DND-41 (cell line): ENCODE measurements at regions not wholly inside any gene's neighbourhood (a gene's known extent, or its start where the extent isn't known, plus 50 kb on each side); places are given as distances from the start of the nearest gene placed in this dataset.

Experiments
- ATAC-seq: fragments of 200-7000 bp; cut with Tn5 transposase; 3 replicates; pipeline ENCODE4 v1.9.1; 2021; ENCODE audit warnings: low read depth; ENCODE audit not compliant: insufficient read depth
- DNase-seq: peaks from one replicate; pipeline ENCODE4 v3.0.0-alpha.2; 2020
- H2AFZ ChIP-seq: 2 replicates; pipeline ENCODE4 v1.6.0; 2012; ENCODE audit warnings: low read depth, low read length
- H3K27ac ChIP-seq: 2 replicates; pipeline ENCODE4 v1.5.1; 2012; ENCODE audit warnings: low read length, inconsistent platforms
- H3K27me3 ChIP-seq: fragments of 200-600 bp; sonication (generic); 2 replicates; pipeline ENCODE4 v1.6.0; 2012; ENCODE audit warnings: low read length, mild to moderate bottlenecking, inconsistent platforms; ENCODE audit not compliant: insufficient read depth, poor library complexity
- H3K36me3 ChIP-seq: 2 replicates; pipeline ENCODE4 v1.5.1; 2012; ENCODE audit warnings: low read length, inconsistent platforms; ENCODE audit not compliant: insufficient read depth
- H3K4me1 ChIP-seq: 2 replicates; pipeline ENCODE4 v1.5.1; 2012; ENCODE audit warnings: mild to moderate bottlenecking, low read length; ENCODE audit not compliant: insufficient read depth
- H3K4me2 ChIP-seq: 2 replicates; pipeline ENCODE4 v1.6.0; 2012; ENCODE audit warnings: mild to moderate bottlenecking, moderate library complexity, low read length, inconsistent platforms; ENCODE audit not compliant: insufficient read depth
- H3K4me3 ChIP-seq, 2 experiments: fragments of 200-600 bp in 1 of 2; shearing (Covaris generic) in 1 of 2; 2 replicates each; pipeline ENCODE4 v1.5.1; 2012 to 2016; ENCODE audit warnings: inconsistent platforms in 2 of 2, low read length in 2 of 2, mild to moderate bottlenecking in 2 of 2, low read depth in 1 of 2, moderate library complexity in 1 of 2
- H3K79me2 ChIP-seq: 2 replicates; pipeline ENCODE4 v1.6.0; 2012; ENCODE audit warnings: low read length, inconsistent platforms; ENCODE audit not compliant: insufficient read depth
- H3K9ac ChIP-seq: 2 replicates; pipeline ENCODE4 v1.6.0; 2012; ENCODE audit warnings: low read depth, mild to moderate bottlenecking, inconsistent platforms, low read length, moderate library complexity
- H3K9me3 ChIP-seq: 2 replicates; pipeline ENCODE4 v1.5.1; 2012; ENCODE audit warnings: low read length, moderate library complexity, mild to moderate bottlenecking, inconsistent platforms; ENCODE audit not compliant: insufficient read depth, severe bottlenecking
- H4K20me1 ChIP-seq: 2 replicates; pipeline ENCODE4 v1.6.0; 2012; ENCODE audit warnings: low read length; ENCODE audit not compliant: insufficient read depth
- EZH2 ChIP-seq: IDR thresholded peaks from 3 replicates; pipeline ENCODE4 v1.6.1; 2012; ENCODE audit warnings: borderline replicate concordance, low read depth, mild to moderate bottlenecking, moderate library complexity, low read length, inconsistent platforms; ENCODE audit not compliant: severe bottlenecking
- TF ChIP-seq, protein P1 (sequence below): IDR thresholded peaks from 2 replicates; pipeline ENCODE4 v1.5.1; 2012; ENCODE audit warnings: borderline replicate concordance, low read length, moderate library complexity, mild to moderate bottlenecking; ENCODE audit not compliant: poor library complexity, severe bottlenecking; ENCODE audit errors: extremely low read depth

DNA sequence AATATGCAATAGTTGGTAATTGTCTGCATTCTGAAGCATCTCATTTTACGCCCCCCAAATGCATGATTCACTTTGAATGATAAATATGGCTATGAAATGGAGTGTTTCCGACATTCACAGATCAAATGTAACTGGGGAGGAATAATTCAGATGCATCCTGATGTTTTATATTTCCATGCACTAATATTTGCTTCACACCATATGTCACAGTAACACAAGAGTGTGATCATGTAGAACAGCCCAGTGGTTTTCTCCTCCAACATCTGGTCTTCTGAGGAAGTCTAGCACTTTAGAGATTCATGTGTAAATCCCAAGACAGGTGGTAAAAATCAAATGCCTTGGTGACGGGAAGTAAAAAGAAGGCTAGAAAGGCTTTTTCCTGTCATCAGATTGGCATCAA lies 273.1 kb downstream of the DIO2 start:
- DNase-seq (no peak), ATAC-seq (no peak)
- H3K4me2 ChIP-seq, result no peak overlapping the region
- no peaks in the 10 kb centered on the region for H3K4me1 ChIP-seq
- no peak overlapping the region for H3K4me3 ChIP-seq
- no peaks in the 10 kb centered on the region for H3K9me3 ChIP-seq
- no peaks in the 10 kb centered on the region for H4K20me1 ChIP-seq
- TF ChIP-seq EZH2, result no peak
- TF ChIP-seq, protein P1, sequence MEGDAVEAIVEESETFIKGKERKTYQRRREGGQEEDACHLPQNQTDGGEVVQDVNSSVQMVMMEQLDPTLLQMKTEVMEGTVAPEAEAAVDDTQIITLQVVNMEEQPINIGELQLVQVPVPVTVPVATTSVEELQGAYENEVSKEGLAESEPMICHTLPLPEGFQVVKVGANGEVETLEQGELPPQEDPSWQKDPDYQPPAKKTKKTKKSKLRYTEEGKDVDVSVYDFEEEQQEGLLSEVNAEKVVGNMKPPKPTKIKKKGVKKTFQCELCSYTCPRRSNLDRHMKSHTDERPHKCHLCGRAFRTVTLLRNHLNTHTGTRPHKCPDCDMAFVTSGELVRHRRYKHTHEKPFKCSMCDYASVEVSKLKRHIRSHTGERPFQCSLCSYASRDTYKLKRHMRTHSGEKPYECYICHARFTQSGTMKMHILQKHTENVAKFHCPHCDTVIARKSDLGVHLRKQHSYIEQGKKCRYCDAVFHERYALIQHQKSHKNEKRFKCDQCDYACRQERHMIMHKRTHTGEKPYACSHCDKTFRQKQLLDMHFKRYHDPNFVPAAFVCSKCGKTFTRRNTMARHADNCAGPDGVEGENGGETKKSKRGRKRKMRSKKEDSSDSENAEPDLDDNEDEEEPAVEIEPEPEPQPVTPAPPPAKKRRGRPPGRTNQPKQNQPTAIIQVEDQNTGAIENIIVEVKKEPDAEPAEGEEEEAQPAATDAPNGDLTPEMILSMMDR, result no peak
- H3K27ac ChIP-seq, result no peak overlapping the region
- no peak overlapping the region for H3K9ac ChIP-seq
- H3K79me2 ChIP-seq, result no peaks in the 10 kb centered on the region
- no peaks in the 10 kb centered on the region for H3K36me3 ChIP-seq
- no peak overlapping the region for H2AFZ ChIP-seq
- H3K27me3 ChIP-seq, result peaks cover 3% of the 10 kb centered on the region

DNA sequence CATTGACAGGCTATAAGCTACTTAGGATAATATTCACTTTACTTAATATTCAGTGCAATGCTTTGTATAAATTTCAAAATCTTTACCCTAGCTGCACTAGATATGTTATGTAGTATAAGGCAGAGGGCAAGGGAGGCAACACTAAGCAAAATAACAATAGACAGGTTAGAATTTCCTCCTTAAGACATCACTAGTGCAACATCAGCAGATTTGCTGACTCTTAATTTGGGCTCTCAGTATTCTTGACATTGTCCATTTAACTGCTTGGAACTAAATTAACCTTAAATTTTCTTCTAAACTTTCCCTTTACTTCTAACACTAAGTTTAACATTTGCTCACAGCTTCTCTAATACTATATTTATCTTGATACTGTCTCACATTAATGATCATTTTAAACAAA lies 273.9 kb downstream of the DIO2 start:
- no peak overlapping the region for H3K27ac ChIP-seq
- H3K9ac ChIP-seq, result no peak overlapping the region
- ATAC-seq (no peak), DNase-seq (no peak)
- H3K4me3 ChIP-seq, result no peak overlapping the region
- TF ChIP-seq, protein P1, result no peak
- no peak for TF ChIP-seq EZH2
- no peak overlapping the region for H3K4me2 ChIP-seq
- H4K20me1 ChIP-seq, result no peaks in the 10 kb centered on the region
- H3K4me1 ChIP-seq, result no peaks in the 10 kb centered on the region
- no peaks in the 10 kb centered on the region for H3K79me2 ChIP-seq
- no peaks in the 10 kb centered on the region for H3K36me3 ChIP-seq
- peaks cover 3% of the 10 kb centered on the region for H3K27me3 ChIP-seq
- H2AFZ ChIP-seq, result no peak overlapping the region
- H3K9me3 ChIP-seq, result no peaks in the 10 kb centered on the region

DNA sequence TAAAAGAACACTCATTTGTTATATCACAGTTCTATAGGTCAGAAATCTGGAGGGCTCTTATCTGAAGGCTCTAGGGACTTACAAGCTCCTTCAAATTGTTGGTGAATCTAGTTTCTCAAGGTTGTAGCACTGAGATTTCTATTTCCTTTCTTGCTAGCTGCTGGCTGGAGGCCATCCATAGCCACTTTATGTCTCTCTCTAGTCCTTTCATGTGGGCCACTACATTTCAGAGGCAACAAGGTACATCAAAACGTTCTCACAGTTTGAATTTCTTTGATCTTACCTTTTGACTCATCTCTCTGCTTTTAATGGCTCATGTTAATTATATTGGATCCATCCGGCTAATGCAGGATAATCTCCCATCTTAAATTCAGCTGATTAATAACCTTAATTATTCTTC lies 286.8 kb downstream of the DIO2 start:
- Histone ChIP-seq H3K4me3 (no peak overlapping the region), H3K36me3 (no peaks in the 10 kb centered on the region), H3K9me3 (no peaks in the 10 kb centered on the region), H3K79me2 (no peaks in the 10 kb centered on the region), H3K4me2 (no peak overlapping the region), H3K9ac (no peak overlapping the region), H3K4me1 (no peaks in the 10 kb centered on the region), H2AFZ (no peak overlapping the region), H3K27me3 (no peaks in the 10 kb centered on the region), H4K20me1 (no peaks in the 10 kb centered on the region), H3K27ac (no peak overlapping the region)
- ATAC-seq (peak; percentile 65; the same call in 2 of the 3 replicates), DNase-seq (peak; percentile 6)
- no peak for TF ChIP-seq EZH2
- TF ChIP-seq, protein P1, result no peak

DNA sequence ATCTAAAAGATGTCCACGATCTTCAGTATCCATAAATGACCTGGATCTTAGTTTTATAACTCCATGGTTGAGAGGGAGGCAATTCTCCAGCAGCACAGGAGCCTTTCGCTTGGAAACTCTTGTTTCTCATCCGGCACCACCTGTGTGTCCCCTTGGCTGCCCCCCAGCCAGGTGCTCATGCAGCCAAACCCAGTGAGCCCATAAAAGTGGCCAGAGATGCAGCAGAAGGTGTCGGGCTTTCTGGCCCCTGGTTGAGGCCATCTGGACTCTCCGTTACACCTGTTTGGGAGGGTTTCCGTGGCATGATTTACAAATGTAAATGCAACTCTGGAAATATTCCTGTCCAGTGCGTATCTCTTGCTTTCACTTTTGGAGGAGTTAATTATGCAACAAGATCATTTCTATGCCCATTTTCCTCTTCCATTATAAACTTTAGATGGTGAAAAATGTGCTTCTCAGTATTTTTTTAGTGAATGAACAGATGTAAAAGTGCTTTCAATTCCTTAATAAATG lies 291.1 kb downstream of the DIO2 start:
- no peak overlapping the region for H3K9ac ChIP-seq
- no peaks in the 10 kb centered on the region for H3K36me3 ChIP-seq
- H2AFZ ChIP-seq, result no peak overlapping the region
- no peaks in the 10 kb centered on the region for H3K79me2 ChIP-seq
- H3K27me3 ChIP-seq, result no peaks in the 10 kb centered on the region
- TF ChIP-seq, protein P1, result no peak
- TF ChIP-seq EZH2, result no peak
- H3K4me2 ChIP-seq, result no peak overlapping the region
- no peak for DNase-seq
- no peaks in the 10 kb centered on the region for H3K4me1 ChIP-seq
- H3K27ac ChIP-seq, result no peak overlapping the region
- no peak overlapping the region for H3K4me3 ChIP-seq
- no peaks in the 10 kb centered on the region for H4K20me1 ChIP-seq
- ATAC-seq, result no peak
- no peaks in the 10 kb centered on the region for H3K9me3 ChIP-seq
